AG10803 (cell line): ENCODE measurements at regions not wholly inside any gene's neighbourhood (a gene's known extent, or its start where the extent isn't known, plus 50 kb on each side); places are given as distances from the start of the nearest gene placed in this dataset.

ENCODE experiments used
- DNase-seq: peaks from one replicate; pipeline ENCODE4 v3.0.0; 2010; ENCODE audit warnings: low read depth
- H3K4me3 ChIP-seq: 2 replicates; pipeline ENCODE4 v1.5.1; 2011; ENCODE audit warnings: mild to moderate bottlenecking, low read length, control low read depth
- CTCF ChIP-seq: conservative IDR thresholded peaks from 2 replicates; pipeline ENCODE4 v1.5.1; 2011; ENCODE audit warnings: mild to moderate bottlenecking, low read length, control low read depth, inconsistent platforms

- no peak for TF ChIP-seq CTCF
- DNase-seq = no peak
- no peak overlapping the region for H3K4me3 ChIP-seq
Measured at GRCh38 chr4:12416755-12417154, 988.1 kb upstream of the HS3ST1 start.

GRCh38 chr4:12414181-12414812, 985.6 kb upstream of the HS3ST1 start:
- H3K4me3 ChIP-seq = no peak overlapping the region
- no peak for TF ChIP-seq CTCF
- no peak for DNase-seq

GRCh38 chr4:12411072-12411471, 982.4 kb upstream of the HS3ST1 start:
- TF ChIP-seq CTCF = no peak
- no peak for DNase-seq
- H3K4me3 ChIP-seq = no peak overlapping the region

GRCh38 chr4:12409507-12410190, 981.0 kb upstream of the HS3ST1 start:
- no peak overlapping the region for H3K4me3 ChIP-seq
- TF ChIP-seq CTCF = no peak
- no peak for DNase-seq

- no peak for DNase-seq
- H3K4me3 ChIP-seq = no peak overlapping the region
- TF ChIP-seq CTCF = no peak
Measured at GRCh38 chr4:12408364-12408763, 979.7 kb upstream of the HS3ST1 start.

- DNase-seq = no peak
- no peak overlapping the region for H3K4me3 ChIP-seq
- no peak for TF ChIP-seq CTCF
Measured at GRCh38 chr4:12403175-12403574, 974.5 kb upstream of the HS3ST1 start.

GRCh38 chr4:12399781-12400180, 971.1 kb upstream of the HS3ST1 start:
- H3K4me3 ChIP-seq = no peak overlapping the region
- no peak for DNase-seq
- no peak for TF ChIP-seq CTCF
